GM12892 (cell line): ENCODE measurements at regions not wholly inside any gene's neighbourhood (a gene's known extent, or its start where the extent isn't known, plus 50 kb on each side); places are given as distances from the start of the nearest gene placed in this dataset.

Experiments
- POLR2A ChIP-seq: IDR thresholded peaks from 2 replicates; pipeline ENCODE4 v1.6.1; 2011; ENCODE audit warnings: low read depth, low read length, control low read depth
- TAF1 ChIP-seq: IDR thresholded peaks from 2 replicates; pipeline ENCODE4 v1.6.1; 2011; ENCODE audit warnings: low read depth, mild to moderate bottlenecking, control low read depth, low read length, borderline replicate concordance

- TF ChIP-seq POLR2A: no peak
- no peak for TF ChIP-seq TAF1
Measured at GRCh38 chr5:167634432-167634831, 657.0 kb upstream of the WWC1 start.
